Gastroesophageal sphincter (tissue), 4 donors: ENCODE measurements at regions not wholly inside any gene's neighbourhood (a gene's known extent, or its start where the extent isn't known, plus 50 kb on each side); places are given as distances from the start of the nearest gene placed in this dataset.

ENCODE experiments used
- ATAC-seq: fragments of 150-250 bp; one replicate; pipeline ENCODE4 v1.9.1; 2016; ENCODE audit warnings: mild to moderate bottlenecking, moderate library complexity
- H3K27ac ChIP-seq, 4 donors: fragments of 200-600 bp; sonication (generic) in 3 of 4; 1 replicate in 3 of 4; 2 replicates in 1 of 4; pipeline ENCODE4 v1.5.1; 2016 to 2019
- H3K27me3 ChIP-seq: fragments of 200-600 bp; sonication (generic); one replicate; pipeline ENCODE4 v1.5.1; 2019
- H3K36me3 ChIP-seq, 2 donors: fragments of 200-600 bp; sonication (generic); one replicate each; pipeline ENCODE4 v1.5.1; 2019; ENCODE audit warnings: control low read depth in 1 of 2
- H3K4me1 ChIP-seq, 3 donors: fragments of 200-600 bp; sonication (generic); 1 replicate in 2 of 3; 2 replicates in 1 of 3; pipeline ENCODE4 v1.5.1; 2016 to 2019; ENCODE audit warnings: control low read depth in 2 of 3
- H3K4me3 ChIP-seq, 2 donors: fragments of 200-600 bp; sonication (generic); one replicate each; pipeline ENCODE4 v1.5.1; 2019; ENCODE audit warnings: mild to moderate bottlenecking in 1 of 2, moderate library complexity in 1 of 2
- H3K9me3 ChIP-seq, 3 donors: fragments of 200-600 bp; sonication (generic); one replicate each; pipeline ENCODE4 v1.5.1; 2017 to 2019; ENCODE audit warnings: control low read depth in 2 of 3
- EP300 ChIP-seq: sonication (generic); formaldehyde crosslinking; IDR thresholded peaks from one replicate; pipeline ENCODE4 v1.6.1; 2017; ENCODE audit warnings: antibody characterized with exemption, mild to moderate bottlenecking
- POLR2A ChIP-seq, 2 donors: fragments of 450-650 bp; IDR thresholded peaks; one replicate each; pipeline ENCODE4 v1.6.1; 2017; ENCODE audit warnings: antibody characterized with exemption in 2 of 2, mild to moderate bottlenecking in 2 of 2, moderate library complexity in 1 of 2
- POLR2AphosphoS5 ChIP-seq: sonication (generic); formaldehyde crosslinking; IDR thresholded peaks from one replicate; pipeline ENCODE4 v1.6.1; 2017; ENCODE audit warnings: antibody characterized with exemption
- WGBS, 2 donors: methylation state at CpG; one replicate each; pipeline ENCODE4 v1.1.5; 2018; ENCODE audit warnings: low coverage in 1 of 2; 5-methylcytosine and 5-hydroxymethylcytosine counted together
- TF ChIP-seq, protein P1 (sequence below), 4 experiments: fragments of 200-600 bp in 2 of 4; fragments of 450-650 bp in 2 of 4; sonication (generic) in 1 of 4; IDR thresholded peaks; one replicate each; pipeline ENCODE4 v1.5.1; 2017 to 2019; ENCODE audit warnings: antibody characterized with exemption in 4 of 4, mild to moderate bottlenecking in 2 of 4, moderate library complexity in 2 of 4

DNA sequence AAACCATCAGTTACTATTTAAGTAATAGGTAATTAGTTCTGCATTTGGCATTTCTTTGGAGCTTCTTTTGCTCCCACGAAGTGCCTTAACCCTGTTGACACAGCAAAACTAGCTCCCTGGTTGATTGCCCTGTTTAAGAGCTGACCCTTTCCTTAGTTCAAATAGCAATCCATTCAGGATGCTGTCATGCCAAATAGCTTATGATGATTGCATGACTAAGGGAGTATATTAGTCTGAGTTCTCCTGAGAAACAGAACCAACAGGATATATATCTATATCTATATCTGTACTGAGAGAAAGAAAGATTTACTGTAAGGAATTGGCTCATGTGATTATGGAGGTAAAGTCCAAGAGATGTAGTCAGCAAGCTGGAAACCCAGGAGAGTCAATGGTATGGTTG is 50.3 kb upstream of the SPRED1 start:
- TF ChIP-seq, protein P1, sequence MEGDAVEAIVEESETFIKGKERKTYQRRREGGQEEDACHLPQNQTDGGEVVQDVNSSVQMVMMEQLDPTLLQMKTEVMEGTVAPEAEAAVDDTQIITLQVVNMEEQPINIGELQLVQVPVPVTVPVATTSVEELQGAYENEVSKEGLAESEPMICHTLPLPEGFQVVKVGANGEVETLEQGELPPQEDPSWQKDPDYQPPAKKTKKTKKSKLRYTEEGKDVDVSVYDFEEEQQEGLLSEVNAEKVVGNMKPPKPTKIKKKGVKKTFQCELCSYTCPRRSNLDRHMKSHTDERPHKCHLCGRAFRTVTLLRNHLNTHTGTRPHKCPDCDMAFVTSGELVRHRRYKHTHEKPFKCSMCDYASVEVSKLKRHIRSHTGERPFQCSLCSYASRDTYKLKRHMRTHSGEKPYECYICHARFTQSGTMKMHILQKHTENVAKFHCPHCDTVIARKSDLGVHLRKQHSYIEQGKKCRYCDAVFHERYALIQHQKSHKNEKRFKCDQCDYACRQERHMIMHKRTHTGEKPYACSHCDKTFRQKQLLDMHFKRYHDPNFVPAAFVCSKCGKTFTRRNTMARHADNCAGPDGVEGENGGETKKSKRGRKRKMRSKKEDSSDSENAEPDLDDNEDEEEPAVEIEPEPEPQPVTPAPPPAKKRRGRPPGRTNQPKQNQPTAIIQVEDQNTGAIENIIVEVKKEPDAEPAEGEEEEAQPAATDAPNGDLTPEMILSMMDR (IDR thresholded peaks at IDR 0.05) = no peak
- no peak for TF ChIP-seq POLR2AphosphoS5
- no peak for TF ChIP-seq POLR2A (IDR thresholded peaks at IDR 0.05)
- TF ChIP-seq EP300 = no peak
- H3K27me3 ChIP-seq = no peaks in the 10 kb centered on the region
- no peak for ATAC-seq
- no peaks in the 10 kb centered on the region for H3K4me1 ChIP-seq
- no peaks in the 10 kb centered on the region for H3K9me3 ChIP-seq
- no peak overlapping the region for H3K4me3 ChIP-seq
- 27 to 50% methylated on average over 1 of the region's 1 CpG for WGBS, 2 donors
- H3K36me3 ChIP-seq = no peaks in the 10 kb centered on the region
- H3K27ac ChIP-seq = no peak overlapping the region
